ENCODE measurements at regions not wholly inside any gene's neighbourhood (a gene's known extent, or its start where the extent isn't known, plus 50 kb on each side); places are given as distances from the start of the nearest gene placed in this dataset.

DNA sequence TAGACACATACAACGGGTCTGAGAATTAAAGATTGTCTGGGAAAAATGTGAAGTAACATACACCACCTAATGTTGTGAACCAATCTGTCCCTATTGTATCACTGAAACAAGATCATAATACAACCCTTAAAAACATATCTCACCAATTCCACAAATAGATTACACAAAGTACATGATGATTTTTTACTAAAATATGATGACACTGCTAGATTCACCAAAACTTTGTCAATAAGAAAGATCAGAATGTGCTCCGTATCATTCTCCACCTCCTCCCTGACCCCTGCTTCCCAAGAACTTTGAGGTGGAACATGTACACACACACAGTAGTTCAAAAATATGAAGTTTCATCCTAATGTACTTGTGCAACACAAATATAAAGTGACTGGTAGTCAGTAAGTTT lies 862.0 kb downstream of the PCDH18 start:
- no peaks in the 10 kb centered on the region for H3K9me3 ChIP-seq (ENCODE audit: insufficient read depth, low read length)
- H3K9me2 ChIP-seq (replicated peaks; ENCODE audit: insufficient read depth, low read length), result no peaks in the 10 kb centered on the region
- no peak for TF ChIP-seq EZH2phosphoT487 (conservative IDR thresholded peaks at IDR 0.05; ENCODE audit: low read length)
- TF ChIP-seq, protein P1, sequence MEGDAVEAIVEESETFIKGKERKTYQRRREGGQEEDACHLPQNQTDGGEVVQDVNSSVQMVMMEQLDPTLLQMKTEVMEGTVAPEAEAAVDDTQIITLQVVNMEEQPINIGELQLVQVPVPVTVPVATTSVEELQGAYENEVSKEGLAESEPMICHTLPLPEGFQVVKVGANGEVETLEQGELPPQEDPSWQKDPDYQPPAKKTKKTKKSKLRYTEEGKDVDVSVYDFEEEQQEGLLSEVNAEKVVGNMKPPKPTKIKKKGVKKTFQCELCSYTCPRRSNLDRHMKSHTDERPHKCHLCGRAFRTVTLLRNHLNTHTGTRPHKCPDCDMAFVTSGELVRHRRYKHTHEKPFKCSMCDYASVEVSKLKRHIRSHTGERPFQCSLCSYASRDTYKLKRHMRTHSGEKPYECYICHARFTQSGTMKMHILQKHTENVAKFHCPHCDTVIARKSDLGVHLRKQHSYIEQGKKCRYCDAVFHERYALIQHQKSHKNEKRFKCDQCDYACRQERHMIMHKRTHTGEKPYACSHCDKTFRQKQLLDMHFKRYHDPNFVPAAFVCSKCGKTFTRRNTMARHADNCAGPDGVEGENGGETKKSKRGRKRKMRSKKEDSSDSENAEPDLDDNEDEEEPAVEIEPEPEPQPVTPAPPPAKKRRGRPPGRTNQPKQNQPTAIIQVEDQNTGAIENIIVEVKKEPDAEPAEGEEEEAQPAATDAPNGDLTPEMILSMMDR (IDR thresholded peaks at IDR 0.05; ENCODE audit: insufficient read depth, low read length, poor library complexity, severe bottlenecking), result no peak
- H3K36me3 ChIP-seq (ENCODE audit: low read length), result no peaks in the 10 kb centered on the region
- no peaks in the 10 kb centered on the region for H4K20me1 ChIP-seq (ENCODE audit: low read depth, low read length)
- H2AFZ ChIP-seq (ENCODE audit: low read depth, low read length, severe bottlenecking), result no peak overlapping the region
- no peak overlapping the region for H3K9ac ChIP-seq (ENCODE audit: low read length)
- no peaks in the 10 kb centered on the region for H3K79me2 ChIP-seq (ENCODE audit: insufficient read depth, low read length)
- H3F3A ChIP-seq (ENCODE audit: insufficient read depth), result no peaks in the 10 kb centered on the region
- H3K4me2 ChIP-seq (ENCODE audit: low read depth, low read length, poor library complexity, severe bottlenecking), result no peak overlapping the region
- H3K4me3 ChIP-seq (ENCODE audit: insufficient read depth, low read length, poor library complexity, severe bottlenecking), result no peak overlapping the region
- no peak overlapping the region for H3K27ac ChIP-seq (ENCODE audit: low read depth, low read length)
- H3K27me3 ChIP-seq (ENCODE audit: low read length), result no peaks in the 10 kb centered on the region

DNA sequence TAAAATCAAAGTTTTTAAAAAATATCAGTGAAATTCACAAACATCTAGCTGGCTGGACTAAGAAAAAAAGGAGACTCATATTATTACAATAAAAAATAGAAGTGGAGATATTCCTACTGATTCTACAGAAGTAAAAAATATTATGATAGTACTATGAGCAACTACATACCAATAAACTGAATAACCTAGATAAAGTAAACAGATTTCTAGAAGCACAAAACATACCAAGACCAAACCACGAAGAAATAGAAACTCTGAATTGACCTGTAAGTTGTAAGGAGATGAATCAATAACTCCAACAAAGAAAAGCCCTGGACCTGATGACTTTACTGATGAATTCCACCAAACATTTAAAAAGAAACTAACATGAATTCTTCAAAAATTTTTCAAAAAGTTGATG lies 867.3 kb downstream of the PCDH18 start:
- H3K27ac ChIP-seq (ENCODE audit: low read depth, low read length), result no peak overlapping the region
- no peaks in the 10 kb centered on the region for H3K79me2 ChIP-seq (ENCODE audit: insufficient read depth, low read length)
- TF ChIP-seq EZH2phosphoT487 (conservative IDR thresholded peaks at IDR 0.05; ENCODE audit: low read length), result no peak
- TF ChIP-seq, protein P1 (IDR thresholded peaks at IDR 0.05; ENCODE audit: insufficient read depth, low read length, poor library complexity, severe bottlenecking), result no peak
- H3K9me3 ChIP-seq (ENCODE audit: insufficient read depth, low read length), result no peaks in the 10 kb centered on the region
- H3K27me3 ChIP-seq (ENCODE audit: low read length), result no peaks in the 10 kb centered on the region
- no peak overlapping the region for H3K9ac ChIP-seq (ENCODE audit: low read length)
- H3K4me2 ChIP-seq (ENCODE audit: low read depth, low read length, poor library complexity, severe bottlenecking), result no peak overlapping the region
- H3K9me2 ChIP-seq (replicated peaks; ENCODE audit: insufficient read depth, low read length), result no peaks in the 10 kb centered on the region
- no peaks in the 10 kb centered on the region for H4K20me1 ChIP-seq (ENCODE audit: low read depth, low read length)
- H3K4me3 ChIP-seq (ENCODE audit: insufficient read depth, low read length, poor library complexity, severe bottlenecking), result no peak overlapping the region
- H3K36me3 ChIP-seq (ENCODE audit: low read length), result no peaks in the 10 kb centered on the region
- H3F3A ChIP-seq (ENCODE audit: insufficient read depth), result no peaks in the 10 kb centered on the region
- no peak overlapping the region for H2AFZ ChIP-seq (ENCODE audit: low read depth, low read length, severe bottlenecking)

DNA sequence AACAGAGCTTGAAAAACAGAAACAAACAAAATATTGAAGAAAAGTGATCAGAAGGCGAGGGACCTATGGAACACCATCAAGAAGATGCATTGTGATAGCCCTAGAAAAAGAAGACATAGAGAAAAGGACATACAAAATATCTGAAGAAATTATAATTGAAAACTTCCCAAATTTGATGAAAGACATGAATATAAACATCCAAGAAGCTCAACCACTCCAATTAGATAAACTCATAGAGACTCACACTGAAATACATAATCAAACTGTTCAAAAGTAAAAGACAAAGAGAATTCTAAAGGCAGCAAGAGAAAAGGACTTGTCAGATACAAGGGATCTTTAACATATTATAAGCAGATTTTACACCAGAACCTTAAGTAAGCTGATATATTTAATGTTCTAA lies 869.8 kb downstream of the PCDH18 start:
- Histone ChIP-seq H3K9me3 (ENCODE audit: insufficient read depth, low read length) (no peaks in the 10 kb centered on the region), H4K20me1 (ENCODE audit: low read depth, low read length) (no peaks in the 10 kb centered on the region), H3F3A (ENCODE audit: insufficient read depth) (no peaks in the 10 kb centered on the region), H3K27me3 (ENCODE audit: low read length) (no peaks in the 10 kb centered on the region), H3K79me2 (ENCODE audit: insufficient read depth, low read length) (no peaks in the 10 kb centered on the region), H3K4me3 (ENCODE audit: insufficient read depth, low read length, poor library complexity, severe bottlenecking) (no peak overlapping the region), H2AFZ (ENCODE audit: low read depth, low read length, severe bottlenecking) (no peak overlapping the region), H3K9ac (ENCODE audit: low read length) (no peak overlapping the region), H3K27ac (ENCODE audit: low read depth, low read length) (no peak overlapping the region), H3K4me2 (ENCODE audit: low read depth, low read length, poor library complexity, severe bottlenecking) (no peak overlapping the region), H3K36me3 (ENCODE audit: low read length) (no peaks in the 10 kb centered on the region), H3K9me2 (replicated peaks; ENCODE audit: insufficient read depth, low read length) (no peaks in the 10 kb centered on the region)
- TF ChIP-seq, protein P1 (IDR thresholded peaks at IDR 0.05; ENCODE audit: insufficient read depth, low read length, poor library complexity, severe bottlenecking), result no peak
- TF ChIP-seq EZH2phosphoT487 (conservative IDR thresholded peaks at IDR 0.05; ENCODE audit: low read length), result no peak

Measured in SU-DHL-6 (cell line).